DOHH2 (cell line): ENCODE measurements at regions not wholly inside any gene's neighbourhood (a gene's known extent, or its start where the extent isn't known, plus 50 kb on each side); places are given as distances from the start of the nearest gene placed in this dataset.

Experiments
- EZH2phosphoT487 ChIP-seq: fragments of 200-600 bp; sonication (generic); IDR thresholded peaks from 2 replicates; pipeline ENCODE4 v1.6.1; 2017; ENCODE audit warnings: borderline replicate concordance, mild to moderate bottlenecking, antibody characterized with exemption, low read length, moderate library complexity, mixed read lengths
- TF ChIP-seq, protein P1 (sequence below): fragments of 200-600 bp; sonication (generic); IDR thresholded peaks from one replicate; pipeline ENCODE4 v1.5.1; 2014; ENCODE audit warnings: antibody characterized with exemption, mild to moderate bottlenecking, low read depth, low read length; ENCODE audit not compliant: poor library complexity, severe bottlenecking

DNA sequence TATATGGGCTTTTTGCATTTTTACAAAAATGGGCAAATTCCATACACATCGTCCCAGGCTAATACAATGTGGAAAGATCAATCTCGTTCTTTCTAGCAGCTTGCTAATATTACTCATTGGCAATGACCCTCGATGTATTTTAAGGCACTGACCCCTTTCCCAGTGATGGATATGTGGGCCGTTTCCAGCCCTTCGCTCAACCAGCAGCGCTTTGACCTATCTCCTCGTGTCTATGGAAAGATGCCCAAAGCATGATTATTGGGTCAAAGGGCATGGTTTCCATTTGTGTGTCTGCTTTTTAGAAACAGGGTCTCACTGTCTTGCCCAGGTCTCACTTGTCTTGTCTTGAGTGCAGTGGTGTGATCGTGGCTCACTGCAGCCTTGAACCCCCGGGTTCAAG is 273.8 kb downstream of the MRTFB start:
- TF ChIP-seq, protein P1, sequence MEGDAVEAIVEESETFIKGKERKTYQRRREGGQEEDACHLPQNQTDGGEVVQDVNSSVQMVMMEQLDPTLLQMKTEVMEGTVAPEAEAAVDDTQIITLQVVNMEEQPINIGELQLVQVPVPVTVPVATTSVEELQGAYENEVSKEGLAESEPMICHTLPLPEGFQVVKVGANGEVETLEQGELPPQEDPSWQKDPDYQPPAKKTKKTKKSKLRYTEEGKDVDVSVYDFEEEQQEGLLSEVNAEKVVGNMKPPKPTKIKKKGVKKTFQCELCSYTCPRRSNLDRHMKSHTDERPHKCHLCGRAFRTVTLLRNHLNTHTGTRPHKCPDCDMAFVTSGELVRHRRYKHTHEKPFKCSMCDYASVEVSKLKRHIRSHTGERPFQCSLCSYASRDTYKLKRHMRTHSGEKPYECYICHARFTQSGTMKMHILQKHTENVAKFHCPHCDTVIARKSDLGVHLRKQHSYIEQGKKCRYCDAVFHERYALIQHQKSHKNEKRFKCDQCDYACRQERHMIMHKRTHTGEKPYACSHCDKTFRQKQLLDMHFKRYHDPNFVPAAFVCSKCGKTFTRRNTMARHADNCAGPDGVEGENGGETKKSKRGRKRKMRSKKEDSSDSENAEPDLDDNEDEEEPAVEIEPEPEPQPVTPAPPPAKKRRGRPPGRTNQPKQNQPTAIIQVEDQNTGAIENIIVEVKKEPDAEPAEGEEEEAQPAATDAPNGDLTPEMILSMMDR = no peak
- no peak for TF ChIP-seq EZH2phosphoT487
